K562 (cell line): ENCODE measurements at regions not wholly inside any gene's neighbourhood (a gene's known extent, or its start where the extent isn't known, plus 50 kb on each side); places are given as distances from the start of the nearest gene placed in this dataset.

Source experiments
- ATAC-seq: fragments of 200-7000 bp; cut with Tn5 transposase; 3 replicates; pipeline ENCODE4 v1.9.1; 2020; ENCODE audit warnings: moderate library complexity
- BruUV-seq: library from RNA; stranded (reverse); fragments of 400-500 nt; replicated peaks from 2 replicates; lab custom pipeline; 2021; lab: Mats Ljungman, UMichigan
- CTCF ChIA-PET: fragments of 300-600 bp; formaldehyde crosslinking; extraction: SDS; loops from one replicate; lab custom pipeline; 2021; ENCODE audit warnings: low intra/inter-chr PET ratio; lab: Yijun Ruan, JAX
- POLR2A ChIA-PET: fragments of 300-600, 350-650 bp; sonication (Branson Sonifier 250); formaldehyde crosslinking; extraction: SDS; loops from one replicate; lab custom pipeline; 2021; ENCODE audit warnings: antibody characterized with exemption, inconsistent platforms; lab: Yijun Ruan, JAX
- DNase-seq, 4 experiments: peaks; one replicate each; pipeline versions ENCODE4 v3.0.0 to v3.0.0-alpha.2; 2011 to 2018; ENCODE audit warnings: low spot score in 3 of 4, mixed read lengths in 3 of 4; ENCODE audit errors: extremely low read depth in 1 of 4
- FAIRE-seq: peaks from 2 replicates; lab custom pipeline; 2011; peaks lifted over from hg19 to GRCh38; lab: Jason Lieb, UNC
- H2AFZ ChIP-seq: 2 replicates; pipeline ENCODE4 v1.6.0; 2011; ENCODE audit warnings: low read depth, low read length, control low read depth, inconsistent platforms
- H3K27ac ChIP-seq: fragments of 200-600 bp; 3 replicates; pipeline ENCODE4 v1.8.0; 2011; ENCODE audit warnings: low read depth, mild to moderate bottlenecking, control low read depth, inconsistent platforms, low read length, moderate library complexity, mixed read lengths; ENCODE audit errors: extremely low read depth
- H3K27me3 ChIP-seq, 2 experiments: fragments of 300-600 bp in 1 of 2; 2 replicates in 1 of 2; 3 replicates in 1 of 2; pipeline versions ENCODE4 v1.6.0 to v1.8.0; 2011; ENCODE audit warnings: inconsistent platforms in 2 of 2, low read length in 2 of 2, mild to moderate bottlenecking in 1 of 2, mixed read lengths in 1 of 2, moderate library complexity in 1 of 2; ENCODE audit not compliant: control insufficient read depth in 2 of 2, insufficient read depth in 2 of 2
- H3K36me3 ChIP-seq: fragments of 300-600 bp; 3 replicates; pipeline ENCODE4 v1.8.0; 2011; ENCODE audit warnings: mild to moderate bottlenecking, low read length, inconsistent platforms; ENCODE audit not compliant: control insufficient read depth, insufficient read depth
- H3K4me1 ChIP-seq, 2 experiments: fragments of 200-600 bp in 1 of 2; replicated peaks in 1 of 2; 2 replicates in 1 of 2; 3 replicates in 1 of 2; pipeline versions ENCODE4 v1.5.1 to v1.8.0; 2011; ENCODE audit warnings: inconsistent platforms in 2 of 2, low read length in 2 of 2, mild to moderate bottlenecking in 1 of 2, mixed read lengths in 1 of 2, moderate library complexity in 1 of 2; ENCODE audit not compliant: control insufficient read depth in 2 of 2, insufficient read depth in 2 of 2
- H3K4me2 ChIP-seq: 2 replicates; pipeline ENCODE4 v1.6.1; 2011; ENCODE audit warnings: low read length, control low read depth, inconsistent platforms, mixed read lengths; ENCODE audit not compliant: insufficient read depth
- H3K4me3 ChIP-seq: fragments of 200-600 bp; sonication (generic), shearing (Covaris generic); 2 replicates; pipeline ENCODE4 v1.5.1; 2016; ENCODE audit warnings: control low read depth, inconsistent platforms
- H3K79me2 ChIP-seq: fragments of 200-600 bp; 3 replicates; pipeline ENCODE4 v1.8.0; 2011; ENCODE audit warnings: low read length, inconsistent platforms; ENCODE audit not compliant: control insufficient read depth, insufficient read depth
- H3K9ac ChIP-seq, 2 experiments: 2 replicates each; pipeline versions ENCODE4 v1.6.0 to v1.6.1; 2011; ENCODE audit warnings: low read depth in 2 of 2, low read length in 2 of 2, control low read depth in 1 of 2, inconsistent platforms in 1 of 2, mild to moderate bottlenecking in 1 of 2, mixed read lengths in 1 of 2; ENCODE audit not compliant: insufficient read depth in 1 of 2
- H3K9me1 ChIP-seq: one replicate; pipeline ENCODE4 v1.6.0; 2011; ENCODE audit warnings: inconsistent platforms, mild to moderate bottlenecking, low read length, moderate library complexity; ENCODE audit not compliant: control insufficient read depth, insufficient read depth
- H3K9me3 ChIP-seq: replicated peaks from 2 replicates; pipeline ENCODE4 v1.5.1; 2011; ENCODE audit warnings: low read depth, low read length, inconsistent platforms; ENCODE audit not compliant: control insufficient read depth, insufficient read depth
- H4K20me1 ChIP-seq: replicated peaks from 2 replicates; pipeline ENCODE4 v1.6.1; 2011; ENCODE audit warnings: low read length, inconsistent platforms, mixed read lengths; ENCODE audit not compliant: control insufficient read depth, insufficient read depth
- EWSR1 ChIP-seq: fragments of 450-650 bp; IDR thresholded peaks from 2 replicates; pipeline ENCODE4 v1.6.1; 2018; ENCODE audit warnings: borderline replicate concordance, mild to moderate bottlenecking, low read depth, moderate library complexity; ENCODE audit not compliant: partially characterized antibody
- FUS ChIP-seq: fragments of 200-400 bp; formaldehyde crosslinking; optimal IDR thresholded peaks from 2 replicates; pipeline ENCODE3; 2017; ENCODE audit warnings: low read depth, low read length
- MAFG ChIP-seq: fragments of 450-650 bp; conservative IDR thresholded peaks from 2 replicates; pipeline ENCODE4 v1.6.1; 2016; ENCODE audit warnings: missing genetic modification characterization, missing compliant biosample characterization
- MECOM ChIP-seq: fragments of 250-450 bp; sonication (Bioruptor Pico); IDR thresholded peaks from 2 replicates; pipeline ENCODE4 v1.8.0; 2022; ENCODE audit warnings: inconsistent platforms
- MEIS2 ChIP-seq: fragments of 450-650 bp; IDR thresholded peaks from 2 replicates; pipeline ENCODE4 v1.6.1; 2014; ENCODE audit warnings: mild to moderate bottlenecking; ENCODE audit not compliant: partially characterized antibody
- POLR2A ChIP-seq: fragments of 450-650 bp; conservative IDR thresholded peaks from 2 replicates; pipeline ENCODE4 v1.6.1; 2016
- ZBTB40 ChIP-seq, 2 experiments: fragments of 450-650 bp in 1 of 2; sonication (generic) in 1 of 2; formaldehyde crosslinking in 1 of 2; IDR thresholded peaks; 2 replicates each; pipeline versions ENCODE4 v1.7.1 to v1.9.0; 2016 to 2022; ENCODE audit warnings: inconsistent platforms in 1 of 2, mild to moderate bottlenecking in 1 of 2, missing genetic modification reagents in 1 of 2
- ZBTB43 ChIP-seq: sonication (generic); formaldehyde crosslinking; IDR thresholded peaks from 2 replicates; pipeline ENCODE4 v1.8.0; 2023; ENCODE audit warnings: mild to moderate bottlenecking, missing genetic modification reagents
- ZNF277 ChIP-seq: fragments of 250-450 bp; sonication (Bioruptor Pico); IDR thresholded peaks from 2 replicates; pipeline ENCODE4 v1.8.0; 2022; ENCODE audit warnings: inconsistent platforms, mild to moderate bottlenecking, moderate library complexity, borderline replicate concordance
- ZNF324 ChIP-seq: fragments of 250-450 bp; sonication (Bioruptor Pico); IDR thresholded peaks from 2 replicates; pipeline ENCODE4 v1.4.0; 2020; ENCODE audit warnings: mild to moderate bottlenecking
- WGBS: fragments of 100-300 bp; shearing (Covaris generic); methylation state at CpG from one replicate; pipeline ENCODE4 v1.1.6; 2016; ENCODE audit warnings: low coverage, mixed read lengths; ENCODE audit not compliant: insufficient coverage; ENCODE audit errors: missing lambda C conversion rate; 5-methylcytosine and 5-hydroxymethylcytosine counted together
- in situ Hi-C: fragments of 300-500 bp; cut with MboI; formaldehyde crosslinking; loops from 4 replicates; pipeline ENCODE4 v1.15.0; 2018; ENCODE audit warnings: inconsistent platforms, mixed read lengths
- intact Hi-C: fragments of 100-400 bp; cut with micrococcal nuclease; formaldehyde crosslinking; loops from 2 replicates; pipeline ENCODE4 v1.14.2; 2022

GRCh38 chr1:101086783-101087182 lies 61.2 kb upstream of the DPH5 start:
- in situ Hi-C loops: no loop called here
- Histone ChIP-seq H3K4me1 (peaks cover 0 to 8% of the 10 kb centered on the region in 2 experiments; a peak in 2 of 5 replicates), H3K9me3 (no peaks in the 10 kb centered on the region), H3K79me2 (no peaks in the 10 kb centered on the region), H3K9ac (no peak overlapping the region), H3K4me2 (no peak overlapping the region), H3K36me3 (no peaks in the 10 kb centered on the region), H3K27ac (no peak overlapping the region), H3K27me3 (no peaks in the 10 kb centered on the region), H3K9me1 (no peaks in the 10 kb centered on the region), H4K20me1 (no peaks in the 10 kb centered on the region), H3K4me3 (no peak overlapping the region), H2AFZ (no peak overlapping the region)
- ChIA-PET POLR2A (no interaction called here), CTCF (no interaction called here)
- ATAC-seq (no peak), DNase-seq (peak in 1 of 4 experiments; percentile 23), FAIRE-seq (no peak)
- no TSS peak for BruUV-seq
- intact Hi-C loops: no loop called here
- 3% methylated on average over 2 of the region's 2 CpGs for WGBS
- TF ChIP-seq POLR2A (no peak), MAFG (tag) (no peak), FUS (no peak), ZBTB43 (no peak), ZNF324 (CRISPR knock-in tag) (no peak), ZBTB40 (IDR thresholded peaks at IDR 0.05) (peak; percentile 89), ZBTB40 (CRISPR knock-in tag; IDR thresholded peaks at IDR 0.05) (no peak), MECOM (CRISPR knock-in tag) (peak; percentile 99), ZNF277 (CRISPR knock-in tag) (no peak), MEIS2 (peak; percentile 96), EWSR1 (no peak)
